ENCODE measurements at regions not wholly inside any gene's neighbourhood (a gene's known extent, or its start where the extent isn't known, plus 50 kb on each side); places are given as distances from the start of the nearest gene placed in this dataset.

GRCh38 chr1:105359457-105359856 is 1609.8 kb downstream of the AMY1C start:
- H3K27ac ChIP-seq, result no peak overlapping the region
- TF ChIP-seq, protein P1, sequence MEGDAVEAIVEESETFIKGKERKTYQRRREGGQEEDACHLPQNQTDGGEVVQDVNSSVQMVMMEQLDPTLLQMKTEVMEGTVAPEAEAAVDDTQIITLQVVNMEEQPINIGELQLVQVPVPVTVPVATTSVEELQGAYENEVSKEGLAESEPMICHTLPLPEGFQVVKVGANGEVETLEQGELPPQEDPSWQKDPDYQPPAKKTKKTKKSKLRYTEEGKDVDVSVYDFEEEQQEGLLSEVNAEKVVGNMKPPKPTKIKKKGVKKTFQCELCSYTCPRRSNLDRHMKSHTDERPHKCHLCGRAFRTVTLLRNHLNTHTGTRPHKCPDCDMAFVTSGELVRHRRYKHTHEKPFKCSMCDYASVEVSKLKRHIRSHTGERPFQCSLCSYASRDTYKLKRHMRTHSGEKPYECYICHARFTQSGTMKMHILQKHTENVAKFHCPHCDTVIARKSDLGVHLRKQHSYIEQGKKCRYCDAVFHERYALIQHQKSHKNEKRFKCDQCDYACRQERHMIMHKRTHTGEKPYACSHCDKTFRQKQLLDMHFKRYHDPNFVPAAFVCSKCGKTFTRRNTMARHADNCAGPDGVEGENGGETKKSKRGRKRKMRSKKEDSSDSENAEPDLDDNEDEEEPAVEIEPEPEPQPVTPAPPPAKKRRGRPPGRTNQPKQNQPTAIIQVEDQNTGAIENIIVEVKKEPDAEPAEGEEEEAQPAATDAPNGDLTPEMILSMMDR (IDR thresholded peaks at IDR 0.05; ENCODE audit: low read depth, low read length), result no peak
- no peaks in the 10 kb centered on the region for H3K27me3 ChIP-seq
- no peak for DNase-seq (ENCODE audit: low read depth in 1 of 2, low spot score in 1 of 2)
- no peaks in the 10 kb centered on the region for H3K4me1 ChIP-seq (ENCODE audit: low read depth)
- no peaks in the 10 kb centered on the region for H3K36me3 ChIP-seq
- no peaks in the 10 kb centered on the region for H3K9me3 ChIP-seq (ENCODE audit: low read depth)
- no peak overlapping the region for H3K4me3 ChIP-seq

DNA sequence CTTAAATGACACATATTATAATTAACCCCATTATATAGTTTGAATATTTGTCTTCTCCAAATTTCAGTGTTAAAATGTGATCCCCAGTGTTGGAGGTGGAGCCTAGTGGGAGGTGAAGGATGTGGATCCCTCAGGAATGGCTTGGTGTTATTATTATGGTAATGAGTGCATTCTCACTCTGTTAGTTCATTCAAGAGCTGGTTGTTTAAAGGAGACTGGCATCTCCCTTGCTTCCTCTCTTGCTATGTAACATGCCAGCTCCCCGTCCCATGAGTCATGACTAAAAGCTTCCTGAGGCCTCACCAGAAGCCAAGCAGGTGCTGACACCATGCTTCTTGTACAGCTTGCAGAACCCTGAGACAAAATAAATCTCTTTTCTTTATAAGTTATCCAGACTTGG is 1612.7 kb downstream of the AMY1C start:
- H3K36me3 ChIP-seq, result no peaks in the 10 kb centered on the region
- no peak overlapping the region for H3K27ac ChIP-seq
- TF ChIP-seq, protein P1 (IDR thresholded peaks at IDR 0.05; ENCODE audit: low read depth, low read length), result no peak
- H3K4me3 ChIP-seq, result no peak overlapping the region
- no peaks in the 10 kb centered on the region for H3K9me3 ChIP-seq (ENCODE audit: low read depth)
- H3K4me1 ChIP-seq (ENCODE audit: low read depth), result no peaks in the 10 kb centered on the region
- no peaks in the 10 kb centered on the region for H3K27me3 ChIP-seq
- DNase-seq (ENCODE audit: low read depth in 1 of 2, low spot score in 1 of 2), result no peak

DNA sequence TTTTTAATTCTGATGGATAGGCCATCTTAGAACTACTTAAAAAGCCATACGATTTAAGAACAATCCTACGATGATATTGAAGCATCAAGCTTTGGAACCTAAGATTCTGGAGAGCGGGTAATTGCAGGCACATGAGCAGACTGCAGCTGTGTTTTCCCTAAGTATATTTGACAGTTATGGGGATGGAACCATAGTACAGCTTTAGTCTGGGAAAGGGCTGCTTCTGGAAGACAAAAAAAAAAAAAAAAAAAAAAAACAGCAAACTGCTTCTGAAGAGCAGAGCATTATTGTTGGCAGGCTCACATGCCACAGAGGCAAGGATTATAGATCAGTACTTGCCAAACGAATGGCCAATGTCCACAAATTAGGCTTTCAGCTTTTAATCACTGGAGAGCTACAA is 1618.7 kb downstream of the AMY1C start:
- TF ChIP-seq, protein P1 (IDR thresholded peaks at IDR 0.05; ENCODE audit: low read depth, low read length), result no peak
- no peak overlapping the region for H3K27ac ChIP-seq
- H3K27me3 ChIP-seq, result no peaks in the 10 kb centered on the region
- DNase-seq (ENCODE audit: low read depth in 1 of 2, low spot score in 1 of 2), result no peak
- H3K36me3 ChIP-seq, result no peaks in the 10 kb centered on the region
- no peaks in the 10 kb centered on the region for H3K4me1 ChIP-seq (ENCODE audit: low read depth)
- no peaks in the 10 kb centered on the region for H3K9me3 ChIP-seq (ENCODE audit: low read depth)
- H3K4me3 ChIP-seq, result no peak overlapping the region

GRCh38 chr1:105373681-105374080 is 1624.0 kb downstream of the AMY1C start:
- Histone ChIP-seq H3K36me3 (no peaks in the 10 kb centered on the region), H3K9me3 (ENCODE audit: low read depth) (no peaks in the 10 kb centered on the region), H3K27ac (no peak overlapping the region), H3K4me3 (no peak overlapping the region), H3K4me1 (ENCODE audit: low read depth) (no peaks in the 10 kb centered on the region), H3K27me3 (no peaks in the 10 kb centered on the region)
- no peak for DNase-seq (ENCODE audit: low read depth in 1 of 2, low spot score in 1 of 2)
- TF ChIP-seq, protein P1 (IDR thresholded peaks at IDR 0.05; ENCODE audit: low read depth, low read length), result no peak

- DNase-seq (ENCODE audit: low read depth in 1 of 2, low spot score in 1 of 2), result peak in 1 of 2 donors; percentile 64
- Histone ChIP-seq H3K4me3 (no peak overlapping the region), H3K4me1 (ENCODE audit: low read depth) (no peaks in the 10 kb centered on the region), H3K36me3 (no peaks in the 10 kb centered on the region), H3K27ac (no peak overlapping the region), H3K9me3 (ENCODE audit: low read depth) (no peaks in the 10 kb centered on the region), H3K27me3 (no peaks in the 10 kb centered on the region)
- TF ChIP-seq, protein P1 (IDR thresholded peaks at IDR 0.05; ENCODE audit: low read depth, low read length), result no peak
Measured at GRCh38 chr1:105386489-105386888, 1636.8 kb downstream of the AMY1C start.

GRCh38 chr1:105396001-105396400 is 1646.3 kb downstream of the AMY1C start:
- H3K36me3 ChIP-seq, result no peaks in the 10 kb centered on the region
- H3K4me3 ChIP-seq, result no peak overlapping the region
- no peaks in the 10 kb centered on the region for H3K4me1 ChIP-seq (ENCODE audit: low read depth)
- no peak for DNase-seq (ENCODE audit: low read depth in 1 of 2, low spot score in 1 of 2)
- TF ChIP-seq, protein P1 (IDR thresholded peaks at IDR 0.05; ENCODE audit: low read depth, low read length), result no peak
- H3K27ac ChIP-seq, result no peak overlapping the region
- no peaks in the 10 kb centered on the region for H3K9me3 ChIP-seq (ENCODE audit: low read depth)
- H3K27me3 ChIP-seq, result no peaks in the 10 kb centered on the region

Data from cardiac muscle cell (in vitro differentiated cells and primary cell).